Heart left ventricle (tissue), 13 donors: ENCODE measurements at regions not wholly inside any gene's neighbourhood (a gene's known extent, or its start where the extent isn't known, plus 50 kb on each side); places are given as distances from the start of the nearest gene placed in this dataset.

ENCODE experiments used
- CTCF ChIP-seq, 12 donors: fragments of 200-600 bp; sonication (generic) in 4 of 12; IDR thresholded peaks; one replicate each; pipeline versions ENCODE4 v1.5.0 to v1.8.0; 2018 to 2022; ENCODE audit warnings: antibody characterized with exemption in 12 of 12, mild to moderate bottlenecking in 5 of 12
- POLR2A ChIP-seq, 2 donors: fragments of 450-650 bp; IDR thresholded peaks; one replicate each; pipeline ENCODE4 v1.6.1; 2017; ENCODE audit warnings: antibody characterized with exemption in 2 of 2, mild to moderate bottlenecking in 2 of 2, moderate library complexity in 2 of 2
- donor health status: ischemic (EF 13 %, LVEDD 7.1; RV severe dilation, severe dysfunction).
- donor health status: DM: no; HTN: yes; CAD: no.
- donor health status: DM: no; HTN: no; CAD: no.
- donor health status: ischemic (EF 25% LVEDD 6.9; RV normal size, moderate dysfunction).
- donor health status: ischemic (EF 25% LVEDD 5.7; RV mildly dilated, moderate dysfunction).
- donor health status: ischemic (EF 35%, LVEDD 5.7; RV mildly dilated, moderate dysfunction).
- donor health status: nonischemic (EF 11% LVEDD 7.7; RV severe dilation, severe dysfunction).
- donor health status: DM: yes; HTN: yes; CAD: no.
- donor health status: PGD.
- donor health status: ischemic (EF 29% LVEDD 5.4; RV normal size, mild dysfunction).
- donor health status: nonischemic (EF 23%, LVEDD 6.1; RV moderate dilation, normal function).

- TF ChIP-seq CTCF (IDR thresholded peaks at IDR 0.05) (no peak), POLR2A (IDR thresholded peaks at IDR 0.05) (no peak)
Measured at GRCh38 chr12:53820514-53821306, 68.9 kb upstream of the CISTR start.
